ENCODE measurements at regions not wholly inside any gene's neighbourhood (a gene's known extent, or its start where the extent isn't known, plus 50 kb on each side); places are given as distances from the start of the nearest gene placed in this dataset.
A peak's percentile ranks its signal among the peaks of the same experiment; 100 is the strongest.

DNA sequence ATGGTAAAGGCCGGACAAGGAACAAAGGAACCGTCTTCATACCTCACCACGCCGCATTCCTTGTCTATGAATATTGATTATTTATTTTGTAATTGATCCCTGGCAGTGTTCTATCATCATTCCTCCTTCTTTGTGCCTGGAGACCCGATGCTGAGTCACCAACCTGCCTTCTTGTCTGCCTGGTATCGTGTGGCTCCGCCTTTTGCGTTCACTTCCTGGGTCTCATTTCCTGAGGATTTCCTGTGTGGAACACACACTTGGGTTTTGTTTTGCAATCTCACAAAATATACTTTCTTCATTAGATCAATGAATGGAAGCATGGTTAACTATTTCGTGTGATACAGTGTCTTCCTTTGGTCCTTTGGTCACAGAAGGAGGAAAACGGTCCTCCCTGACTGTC is 95.5 kb upstream of the SNTG2 start:
- H3K27me3 Mint-ChIP-seq (ENCODE audit: low read depth, poor library complexity) = peaks cover 24% of the 10 kb centered on the region
- TF ChIP-seq, protein P1, sequence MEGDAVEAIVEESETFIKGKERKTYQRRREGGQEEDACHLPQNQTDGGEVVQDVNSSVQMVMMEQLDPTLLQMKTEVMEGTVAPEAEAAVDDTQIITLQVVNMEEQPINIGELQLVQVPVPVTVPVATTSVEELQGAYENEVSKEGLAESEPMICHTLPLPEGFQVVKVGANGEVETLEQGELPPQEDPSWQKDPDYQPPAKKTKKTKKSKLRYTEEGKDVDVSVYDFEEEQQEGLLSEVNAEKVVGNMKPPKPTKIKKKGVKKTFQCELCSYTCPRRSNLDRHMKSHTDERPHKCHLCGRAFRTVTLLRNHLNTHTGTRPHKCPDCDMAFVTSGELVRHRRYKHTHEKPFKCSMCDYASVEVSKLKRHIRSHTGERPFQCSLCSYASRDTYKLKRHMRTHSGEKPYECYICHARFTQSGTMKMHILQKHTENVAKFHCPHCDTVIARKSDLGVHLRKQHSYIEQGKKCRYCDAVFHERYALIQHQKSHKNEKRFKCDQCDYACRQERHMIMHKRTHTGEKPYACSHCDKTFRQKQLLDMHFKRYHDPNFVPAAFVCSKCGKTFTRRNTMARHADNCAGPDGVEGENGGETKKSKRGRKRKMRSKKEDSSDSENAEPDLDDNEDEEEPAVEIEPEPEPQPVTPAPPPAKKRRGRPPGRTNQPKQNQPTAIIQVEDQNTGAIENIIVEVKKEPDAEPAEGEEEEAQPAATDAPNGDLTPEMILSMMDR (IDR thresholded peaks at IDR 0.05) = no peak
- H3K4me3 Mint-ChIP-seq = no peak overlapping the region
- peak overlapping the region; percentile 66 for H3K27ac Mint-ChIP-seq
- H3K9me3 Mint-ChIP-seq = peaks cover 11% of the 10 kb centered on the region
- H3K36me3 Mint-ChIP-seq (ENCODE audit: low read depth) = no peaks in the 10 kb centered on the region
- DNase-seq = no peak
- peaks cover 47% of the 10 kb centered on the region for H3K4me1 Mint-ChIP-seq

DNA sequence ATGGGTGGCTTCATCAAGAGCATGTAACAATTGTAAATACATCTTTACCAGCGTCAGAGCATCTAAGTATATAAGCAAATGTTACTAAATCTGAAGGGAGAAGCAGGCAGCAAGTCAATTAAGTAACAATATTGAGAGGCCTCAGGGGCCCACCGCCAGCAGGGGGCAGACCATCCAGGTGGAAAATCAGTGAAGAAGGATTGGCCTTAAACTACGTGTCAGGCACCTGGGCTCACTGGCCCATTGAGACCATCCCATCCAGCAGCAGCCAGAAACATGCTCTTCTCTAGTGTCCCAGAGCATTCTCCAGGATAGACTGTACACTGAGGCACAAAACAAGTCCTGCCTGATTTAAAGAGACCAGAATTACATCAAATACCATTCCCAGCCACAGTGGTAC is 96.2 kb upstream of the SNTG2 start:
- H3K4me1 Mint-ChIP-seq = peaks cover 42% of the 10 kb centered on the region
- H3K4me3 Mint-ChIP-seq = no peak overlapping the region
- TF ChIP-seq, protein P1 (IDR thresholded peaks at IDR 0.05) = peak; percentile 56
- no peaks in the 10 kb centered on the region for H3K36me3 Mint-ChIP-seq (ENCODE audit: low read depth)
- H3K9me3 Mint-ChIP-seq = peaks cover 11% of the 10 kb centered on the region
- no peak overlapping the region for H3K27ac Mint-ChIP-seq
- peaks cover 24% of the 10 kb centered on the region for H3K27me3 Mint-ChIP-seq (ENCODE audit: low read depth, poor library complexity)
- DNase-seq = peak; percentile 44

DNA sequence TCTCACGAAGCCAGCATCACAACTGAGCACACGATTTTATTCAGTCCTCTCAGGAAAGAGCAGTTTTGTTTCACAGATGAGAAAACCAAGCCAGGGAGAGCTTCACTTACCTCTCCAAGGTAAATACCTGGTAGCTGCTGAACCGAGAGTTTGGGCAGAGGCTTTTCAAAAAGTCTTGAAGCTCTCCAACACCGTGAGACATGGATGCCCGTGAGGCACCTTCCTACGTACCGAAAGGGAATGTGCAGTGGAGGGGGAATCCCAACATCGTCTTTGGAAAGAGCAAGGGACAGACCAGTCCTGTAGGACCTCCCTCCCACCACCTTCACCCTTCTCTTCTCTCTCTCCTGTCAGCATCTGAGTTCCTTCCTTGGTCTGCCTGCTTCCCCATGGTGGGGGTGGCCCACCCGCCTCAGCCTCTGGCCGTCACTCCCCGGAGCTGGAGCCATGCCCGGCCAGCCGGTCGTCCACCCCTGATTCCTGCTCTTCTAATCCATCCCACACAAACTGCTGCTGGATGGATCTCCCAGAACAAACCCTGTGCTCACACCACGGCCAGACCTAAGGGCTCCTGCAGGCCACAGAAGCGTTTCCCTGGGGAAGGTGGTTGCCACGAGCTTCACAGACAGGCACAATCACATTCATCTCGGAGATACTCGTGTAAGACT is 97.3 kb upstream of the SNTG2 start:
- peaks cover 19% of the 10 kb centered on the region for H3K27me3 Mint-ChIP-seq (ENCODE audit: low read depth, poor library complexity)
- H3K27ac Mint-ChIP-seq = no peak overlapping the region
- H3K36me3 Mint-ChIP-seq (ENCODE audit: low read depth) = no peaks in the 10 kb centered on the region
- no peak for DNase-seq
- H3K4me3 Mint-ChIP-seq = no peak overlapping the region
- H3K9me3 Mint-ChIP-seq = peaks cover 11% of the 10 kb centered on the region
- peaks cover 39% of the 10 kb centered on the region for H3K4me1 Mint-ChIP-seq
- TF ChIP-seq, protein P1 (IDR thresholded peaks at IDR 0.05) = no peak

DNA sequence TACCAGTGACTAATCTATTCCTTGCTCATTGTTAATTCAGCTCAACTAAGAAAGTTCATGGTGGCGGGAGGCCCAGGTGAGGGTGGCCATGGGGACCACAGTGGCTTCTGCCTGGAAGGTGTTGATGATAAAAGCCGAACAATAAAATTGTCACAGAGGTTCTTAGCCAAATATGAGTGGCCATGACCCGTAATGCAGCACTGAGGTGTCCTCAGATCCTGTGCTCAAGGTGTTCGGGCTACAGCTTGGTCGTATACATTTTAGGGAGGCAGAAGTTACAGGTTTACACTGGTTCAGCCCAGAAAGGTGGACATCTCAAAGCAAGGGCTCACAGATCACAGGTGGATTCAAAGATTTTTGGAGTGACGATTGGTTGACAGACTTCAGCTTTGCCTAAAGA is 98.5 kb upstream of the SNTG2 start:
- H3K27ac Mint-ChIP-seq = no peak overlapping the region
- no peak overlapping the region for H3K4me3 Mint-ChIP-seq
- H3K36me3 Mint-ChIP-seq (ENCODE audit: low read depth) = no peaks in the 10 kb centered on the region
- DNase-seq = no peak
- peaks cover 11% of the 10 kb centered on the region for H3K9me3 Mint-ChIP-seq
- H3K27me3 Mint-ChIP-seq (ENCODE audit: low read depth, poor library complexity) = peaks cover 16% of the 10 kb centered on the region
- TF ChIP-seq, protein P1 (IDR thresholded peaks at IDR 0.05) = no peak
- H3K4me1 Mint-ChIP-seq = peaks cover 28% of the 10 kb centered on the region

- H3K4me3 Mint-ChIP-seq = no peak overlapping the region
- H3K36me3 Mint-ChIP-seq (ENCODE audit: low read depth) = no peaks in the 10 kb centered on the region
- H3K27ac Mint-ChIP-seq = peak overlapping the region; percentile 81
- peaks cover 23% of the 10 kb centered on the region for H3K4me1 Mint-ChIP-seq
- no peak for DNase-seq
- TF ChIP-seq, protein P1 (IDR thresholded peaks at IDR 0.05) = no peak
- H3K27me3 Mint-ChIP-seq (ENCODE audit: low read depth, poor library complexity) = peaks cover 16% of the 10 kb centered on the region
- peaks cover 11% of the 10 kb centered on the region for H3K9me3 Mint-ChIP-seq
Measured at GRCh38 chr2:851680-852079, 99.0 kb upstream of the SNTG2 start.

- H3K4me1 Mint-ChIP-seq = peaks cover 17% of the 10 kb centered on the region
- H3K27me3 Mint-ChIP-seq (ENCODE audit: low read depth, poor library complexity) = peaks cover 17% of the 10 kb centered on the region
- no peak overlapping the region for H3K4me3 Mint-ChIP-seq
- H3K27ac Mint-ChIP-seq = peak overlapping the region; percentile 81
- H3K9me3 Mint-ChIP-seq = peaks cover 11% of the 10 kb centered on the region
- TF ChIP-seq, protein P1 (IDR thresholded peaks at IDR 0.05) = no peak
- H3K36me3 Mint-ChIP-seq (ENCODE audit: low read depth) = no peaks in the 10 kb centered on the region
- DNase-seq = no peak
Measured at GRCh38 chr2:851078-851477, 99.6 kb upstream of the SNTG2 start.

Data from nephron progenitor cell (in vitro differentiated cells).